DMS153 treated with DMSO at 0.1 percent for 48 hours (cell line): ENCODE measurements at regions not wholly inside any gene's neighbourhood (a gene's known extent, or its start where the extent isn't known, plus 50 kb on each side); places are given as distances from the start of the nearest gene placed in this dataset.
"Not testable (repeated sequence)": the region's sequence is repeated elsewhere in the genome, so short reads cannot be mapped to it uniquely, and the experiment has no call there.

Source experiments
- DNase-seq: peaks from one replicate; lab custom pipeline; 2025; ENCODE audit not compliant: unreplicated experiment; lab: John Stamatoyannopoulos, UW

- DNase-seq = no peak
These were observed 997.6 kb upstream of the CITED2 start for GRCh38 chr6:140372064-140372463.

GRCh38 chr6:140370976-140371870, 996.8 kb upstream of the CITED2 start:
- no peak for DNase-seq

- no peak for DNase-seq
These were observed 996.0 kb upstream of the CITED2 start for GRCh38 chr6:140370441-140370840.

GRCh38 chr6:140366991-140367390, 992.5 kb upstream of the CITED2 start:
- DNase-seq = no peak

- no peak for DNase-seq
These were observed 990.5 kb upstream of the CITED2 start for GRCh38 chr6:140364916-140365315.

GRCh38 chr6:140360651-140361050, 986.2 kb upstream of the CITED2 start:
- no peak for DNase-seq

- DNase-seq = no peak
These were observed 981.0 kb upstream of the CITED2 start for GRCh38 chr6:140355476-140355875.

- no peak for DNase-seq
These were observed 979.8 kb upstream of the CITED2 start for GRCh38 chr6:140354296-140354695.

- no peak for DNase-seq
These were observed 979.1 kb upstream of the CITED2 start for GRCh38 chr6:140353536-140353935.

GRCh38 chr6:140346428-140346827, 972.0 kb upstream of the CITED2 start:
- DNase-seq = no peak

GRCh38 chr6:140345935-140346334, 971.5 kb upstream of the CITED2 start:
- no peak for DNase-seq

- DNase-seq = no peak
These were observed 969.9 kb upstream of the CITED2 start for GRCh38 chr6:140344142-140344913.

- DNase-seq = no peak
These were observed 968.7 kb upstream of the CITED2 start for GRCh38 chr6:140343128-140343527.

GRCh38 chr6:140341272-140341671, 966.8 kb upstream of the CITED2 start:
- no peak for DNase-seq

- no peak for DNase-seq
These were observed 966.3 kb upstream of the CITED2 start for GRCh38 chr6:140340795-140341194.

- DNase-seq = not testable (repeated sequence)
These were observed 964.6 kb upstream of the CITED2 start for GRCh38 chr6:140339084-140339483.

GRCh38 chr6:140321891-140322290, 947.4 kb upstream of the CITED2 start:
- no peak for DNase-seq

GRCh38 chr6:140320081-140321080, 945.9 kb upstream of the CITED2 start:
- DNase-seq = no peak

- no peak for DNase-seq
These were observed 944.8 kb upstream of the CITED2 start for GRCh38 chr6:140319209-140319608.

GRCh38 chr6:140318408-140318807, 944.0 kb upstream of the CITED2 start:
- DNase-seq = no peak

GRCh38 chr6:140317950-140318349, 943.5 kb upstream of the CITED2 start:
- DNase-seq = no peak
